ENCODE measurements at regions not wholly inside any gene's neighbourhood (a gene's known extent, or its start where the extent isn't known, plus 50 kb on each side); places are given as distances from the start of the nearest gene placed in this dataset.

- TF ChIP-seq CTCF (IDR thresholded peaks at IDR 0.05) (no peak), EZH2 (IDR thresholded peaks at IDR 0.05) (no peak), EZH2phosphoT487 (IDR thresholded peaks at IDR 0.05) (no peak)
These were observed 246.4 kb upstream of the RAB6C start for GRCh38 chr2:129733041-129733440.

Data from neural progenitor cell (in vitro differentiated cells).